HG03103 (cell line): ENCODE measurements at regions not wholly inside any gene's neighbourhood (a gene's known extent, or its start where the extent isn't known, plus 50 kb on each side); places are given as distances from the start of the nearest gene placed in this dataset.
"Not testable (repeated sequence)": the region's sequence is repeated elsewhere in the genome, so short reads cannot be mapped to it uniquely, and the experiment has no call there.

Experiments
- ATAC-seq: cut with Tn5 transposase; IDR thresholded peaks from one replicate; pipeline ENCODE4 v1.9.1; 2021; ENCODE audit warnings: low read depth; ENCODE audit not compliant: unreplicated experiment

DNA sequence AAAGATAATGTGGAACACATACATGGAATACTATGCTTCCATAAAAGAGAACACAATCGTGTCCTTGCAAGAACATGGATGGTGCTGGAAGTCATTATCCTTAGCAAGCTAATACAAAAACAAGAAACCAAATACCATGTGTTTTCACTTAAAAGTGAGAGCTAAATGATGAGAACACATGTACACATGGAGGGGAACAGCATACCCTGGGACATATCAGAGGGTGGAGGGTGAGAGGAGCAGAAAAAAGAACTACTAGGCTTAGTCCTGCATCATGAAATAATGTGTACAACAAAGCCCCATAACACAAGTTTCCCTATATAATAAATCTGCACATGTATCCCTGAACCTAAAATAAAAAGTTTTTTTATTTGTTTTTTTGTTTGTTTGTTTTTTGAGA, 855.5 kb upstream of the NUDT12 start:
- no peak for ATAC-seq

DNA sequence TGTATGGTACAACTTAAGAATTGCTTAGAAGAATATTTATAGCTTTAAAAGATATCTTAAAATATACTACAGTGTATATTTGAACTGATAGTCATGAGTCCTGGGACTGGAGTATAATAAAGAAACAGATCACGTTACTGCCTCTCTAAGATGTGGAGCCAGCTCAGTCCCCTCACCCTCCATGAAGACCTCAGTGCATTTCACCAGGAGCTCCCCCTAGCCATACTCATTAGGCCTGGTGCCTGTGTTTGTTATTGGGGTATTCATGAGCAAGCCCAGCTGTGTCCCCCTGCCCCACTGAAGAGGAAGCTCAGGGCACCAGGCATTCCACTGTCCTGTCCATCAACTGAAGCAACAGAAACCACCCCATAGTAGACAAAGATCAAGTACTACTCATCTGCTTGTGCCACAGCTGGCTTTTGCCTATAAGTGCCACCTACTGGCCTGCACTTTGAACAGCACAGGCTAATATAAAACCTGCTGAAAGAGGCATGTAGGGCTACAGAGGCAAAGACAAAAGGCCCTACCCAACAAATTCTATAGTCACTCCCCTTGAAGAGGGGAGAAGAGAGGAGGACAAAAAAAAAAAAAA, 850.2 kb upstream of the NUDT12 start:
- peak; percentile 51 for ATAC-seq

DNA sequence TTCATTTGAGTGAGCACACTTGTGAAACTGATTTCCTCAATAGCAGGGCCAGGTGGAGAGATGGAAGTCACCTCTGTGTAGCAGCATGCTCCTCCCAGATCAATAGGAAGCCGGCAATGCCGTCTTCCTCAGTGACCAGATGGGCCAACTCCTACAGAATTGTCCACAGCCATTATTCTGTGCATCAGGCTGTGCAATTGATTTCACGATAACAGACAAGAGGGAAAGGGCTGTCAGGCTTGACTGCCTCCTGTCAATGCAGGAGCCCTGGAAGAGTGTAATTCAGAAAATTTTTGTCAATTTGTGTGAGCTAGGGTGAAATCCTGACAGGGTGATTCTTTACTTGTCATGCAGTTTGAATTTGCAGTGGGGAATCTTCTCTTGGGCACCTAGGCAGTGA, 838.4 kb upstream of the NUDT12 start:
- no peak for ATAC-seq

DNA sequence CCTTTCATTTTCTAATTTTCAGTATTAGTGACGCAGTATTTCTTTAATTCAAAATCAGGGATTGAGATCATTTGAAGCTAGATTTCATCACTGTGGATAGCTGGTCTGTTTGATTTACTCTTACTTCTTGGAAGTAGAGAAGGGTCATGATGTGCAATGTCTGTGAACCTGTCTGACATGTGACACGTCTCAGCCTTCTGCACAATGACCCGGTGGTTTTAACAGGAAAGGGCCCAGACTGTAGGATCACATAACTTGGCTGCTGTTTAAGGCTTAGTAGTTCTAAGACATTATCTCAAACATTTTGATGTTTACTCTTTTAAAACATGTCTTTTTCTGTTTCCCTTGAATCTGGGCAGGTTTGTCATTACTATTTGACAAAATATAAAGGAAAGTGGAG, 823.3 kb upstream of the NUDT12 start:
- ATAC-seq = no peak

DNA sequence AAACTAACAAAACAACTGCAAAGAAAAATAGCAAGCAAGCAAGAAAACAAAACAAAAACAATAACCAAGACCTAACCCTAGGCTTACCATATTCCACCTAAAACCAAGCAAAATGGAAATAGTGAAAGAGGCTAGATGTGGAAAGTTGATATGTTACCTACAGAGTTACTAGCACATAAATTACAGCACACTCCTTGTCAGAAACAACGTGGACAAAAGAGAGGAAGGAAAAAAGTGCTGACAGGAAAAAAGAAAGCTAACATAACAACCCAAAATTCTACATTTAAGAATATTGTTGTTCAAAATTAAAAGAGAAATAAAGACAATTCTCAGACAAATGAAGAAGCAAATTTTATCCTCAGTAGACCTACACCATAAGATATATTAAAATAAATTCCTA, 812.8 kb upstream of the NUDT12 start:
- no peak for ATAC-seq

DNA sequence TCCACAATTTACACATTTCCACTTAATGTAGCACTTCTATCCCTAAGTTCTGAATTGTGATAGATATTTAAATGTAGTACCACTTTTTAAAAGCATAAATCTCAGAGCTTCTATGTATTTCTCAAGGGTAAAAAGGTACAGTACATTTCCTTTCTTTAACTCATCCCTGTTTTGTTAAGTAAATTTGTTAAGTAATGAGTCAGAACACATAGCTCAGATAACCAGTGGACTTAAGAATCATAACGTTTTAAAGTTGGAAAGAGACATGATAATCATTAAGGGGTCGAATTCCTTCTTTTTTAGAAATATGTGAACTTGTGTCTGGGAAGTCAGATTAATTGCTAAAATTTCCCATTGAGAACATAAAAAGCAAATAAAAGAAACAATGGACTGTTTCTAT, 810.2 kb upstream of the NUDT12 start:
- ATAC-seq = no peak

DNA sequence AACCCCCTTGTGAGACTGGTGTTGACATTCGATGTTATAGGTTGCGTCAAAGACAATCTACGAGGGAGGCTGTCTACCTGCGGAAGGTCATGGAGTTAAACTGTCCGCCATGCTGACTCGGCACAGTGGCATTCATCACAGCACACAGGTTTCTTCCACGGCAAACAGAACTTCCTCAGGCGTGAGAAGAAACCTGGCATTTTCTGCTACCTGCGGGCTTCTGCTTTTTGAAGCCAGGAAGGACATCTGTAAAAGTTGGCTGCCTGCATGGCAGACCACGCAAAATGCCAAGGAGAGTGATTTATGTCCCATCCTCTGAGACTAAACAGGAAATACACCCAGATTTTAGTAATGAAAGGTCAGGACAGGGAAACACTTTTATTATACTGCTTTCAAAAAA, 809.8 kb upstream of the NUDT12 start:
- ATAC-seq = no peak

DNA sequence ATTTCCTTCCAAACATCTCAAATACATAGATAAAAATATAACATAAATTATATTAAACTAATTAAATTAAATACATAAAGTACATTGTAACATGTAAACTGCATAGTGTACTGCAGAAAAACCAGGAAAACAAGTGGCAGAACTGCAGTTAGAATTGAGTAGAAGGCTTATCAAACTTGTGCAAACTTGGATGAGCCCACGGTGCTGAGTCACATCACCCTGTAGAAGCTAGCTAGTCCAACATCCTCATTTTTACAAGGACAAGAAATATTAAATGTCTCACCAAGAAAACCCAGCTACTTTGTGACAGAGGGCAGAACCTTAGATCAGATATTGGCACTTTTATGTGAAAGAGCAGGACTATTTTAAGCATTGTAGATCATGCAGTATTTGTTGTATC, 807.9 kb upstream of the NUDT12 start:
- ATAC-seq = no peak

DNA sequence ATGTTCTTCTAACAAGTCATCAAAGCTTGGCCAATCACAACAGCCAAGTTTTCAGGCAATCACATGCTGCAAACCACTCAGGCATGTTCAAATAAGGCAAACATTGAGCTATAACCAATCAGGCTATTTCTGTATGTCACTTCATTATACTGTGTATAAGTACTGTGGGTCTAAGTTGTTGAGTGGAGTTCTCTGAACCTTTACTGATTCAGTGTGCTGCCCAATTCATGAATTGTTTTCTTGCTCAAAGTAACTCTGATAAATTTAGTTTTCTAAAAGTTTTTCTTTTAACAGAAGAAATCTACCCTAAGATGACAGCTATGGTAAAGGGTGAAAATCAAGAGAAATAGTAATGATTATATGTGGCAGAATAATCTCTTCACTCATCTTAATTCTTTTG, 805.4 kb upstream of the NUDT12 start:
- ATAC-seq = no peak

DNA sequence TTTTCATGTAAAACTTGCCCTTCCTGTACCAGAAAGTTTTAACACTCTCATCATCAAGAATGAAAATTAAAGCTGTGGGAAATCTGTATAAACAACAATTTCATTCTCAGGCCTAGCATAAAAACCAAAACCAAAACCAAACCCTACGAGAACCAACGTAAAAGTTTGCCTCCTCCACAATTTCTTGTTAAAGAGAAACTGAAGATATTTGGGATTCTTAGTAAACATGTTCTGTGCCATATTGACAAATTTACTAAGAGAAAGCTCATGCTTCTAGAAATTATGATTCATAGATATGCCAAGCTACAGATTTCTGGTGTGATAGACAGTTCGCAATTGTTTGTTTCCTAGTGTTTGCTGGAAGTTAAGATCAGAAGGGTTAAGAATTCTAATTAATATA, 801.0 kb upstream of the NUDT12 start:
- no peak for ATAC-seq

DNA sequence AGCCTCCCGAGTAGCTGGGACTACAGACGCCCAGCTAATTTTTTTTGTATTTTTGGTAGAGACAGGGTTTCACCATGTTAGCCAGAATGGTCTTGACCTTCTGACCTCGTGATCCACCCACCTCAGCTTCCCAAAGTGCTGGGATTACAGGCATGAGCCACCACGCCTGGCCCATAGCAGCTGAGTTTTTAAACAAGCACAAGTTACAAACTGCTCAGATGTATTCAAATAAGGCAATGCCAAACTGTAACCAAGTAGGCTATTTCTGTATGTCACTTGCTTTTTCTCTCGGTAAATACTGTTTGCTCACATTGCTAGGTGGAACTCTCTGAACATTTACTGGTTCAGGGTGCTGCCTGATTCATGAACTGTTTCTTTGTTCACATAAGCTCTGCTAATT, 799.3 kb upstream of the NUDT12 start:
- no peak for ATAC-seq

DNA sequence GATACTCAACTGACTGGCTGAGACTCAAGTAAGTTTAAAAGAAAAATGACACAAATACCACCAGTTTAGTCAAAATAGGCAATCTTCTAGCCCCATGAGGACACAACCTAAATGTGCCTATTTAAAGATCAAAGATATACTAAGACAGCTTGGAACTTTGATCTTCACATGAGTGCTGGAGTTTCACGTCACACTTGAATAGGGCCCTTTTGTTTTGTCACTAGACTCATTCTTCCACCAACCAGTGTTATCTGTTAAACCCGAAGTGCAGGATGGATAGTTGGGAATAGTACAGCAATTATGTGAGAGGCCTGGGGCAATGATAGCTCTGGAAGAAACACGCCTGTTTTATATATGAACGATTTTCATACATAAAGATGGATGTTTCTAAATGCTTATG, 792.8 kb upstream of the NUDT12 start:
- no peak for ATAC-seq

DNA sequence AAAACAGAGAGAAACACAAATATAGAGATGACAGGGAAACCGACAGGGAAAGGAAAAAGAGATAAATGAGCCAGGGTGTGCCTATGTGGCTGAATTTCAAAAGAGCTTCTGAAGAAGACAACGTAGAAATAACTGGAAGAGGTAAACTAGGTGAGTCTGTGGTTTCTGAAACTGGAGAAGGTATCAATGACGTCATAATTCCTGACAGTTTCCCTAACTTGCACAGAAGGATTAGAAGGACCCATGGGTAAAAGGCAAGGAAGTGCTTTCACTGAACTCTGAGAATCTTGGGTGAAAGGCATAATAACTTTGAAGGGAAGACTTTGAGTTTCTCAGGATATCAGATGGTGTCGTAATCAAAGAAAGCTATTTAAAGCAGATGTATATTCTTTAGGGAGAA, 790.8 kb upstream of the NUDT12 start:
- ATAC-seq = no peak

DNA sequence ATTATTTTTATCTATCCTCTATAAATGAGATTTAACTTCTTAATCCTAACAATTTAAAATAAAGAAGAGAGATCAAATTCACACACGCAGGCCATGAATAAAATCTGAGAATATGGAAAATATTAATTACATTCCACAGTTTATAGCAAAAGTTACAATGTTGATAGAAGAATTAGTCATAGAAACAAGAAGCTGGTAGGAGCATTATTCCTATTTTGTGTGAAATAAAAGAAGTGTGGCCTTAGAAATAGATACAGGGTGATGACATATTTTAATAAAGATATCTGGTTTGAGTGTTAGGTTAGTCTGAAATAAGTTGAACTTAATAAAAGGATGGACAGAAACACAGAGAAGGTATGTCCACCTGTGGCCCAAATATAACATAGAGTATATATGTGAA, 790.4 kb upstream of the NUDT12 start:
- ATAC-seq = no peak

DNA sequence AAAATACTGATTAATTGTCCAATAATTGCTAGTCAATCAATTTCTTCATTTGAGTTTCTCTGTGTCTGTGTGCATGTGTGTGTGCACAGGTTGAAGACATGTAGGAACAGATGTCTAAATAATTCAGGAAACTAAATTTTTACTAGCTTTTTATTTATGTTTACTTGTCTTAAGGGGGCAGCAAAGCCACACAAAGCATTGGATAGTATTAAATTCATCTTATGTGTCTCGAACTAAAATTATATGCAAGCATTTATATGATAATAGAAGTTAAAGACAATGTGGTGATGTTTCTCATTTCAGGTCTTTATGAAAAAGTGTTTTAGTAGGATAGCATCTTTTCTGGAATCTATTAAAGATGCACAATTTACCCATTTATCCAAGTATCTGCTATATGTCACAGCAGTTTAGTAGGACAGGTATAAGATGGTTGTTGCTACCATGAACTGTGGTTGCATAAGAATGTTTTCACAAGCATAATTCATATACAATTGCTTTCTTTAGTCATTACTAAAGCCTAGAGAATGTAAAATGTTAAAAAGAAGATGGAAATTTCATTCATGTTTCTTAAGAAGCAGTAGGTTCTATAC, 784.6 kb upstream of the NUDT12 start:
- no peak for ATAC-seq

DNA sequence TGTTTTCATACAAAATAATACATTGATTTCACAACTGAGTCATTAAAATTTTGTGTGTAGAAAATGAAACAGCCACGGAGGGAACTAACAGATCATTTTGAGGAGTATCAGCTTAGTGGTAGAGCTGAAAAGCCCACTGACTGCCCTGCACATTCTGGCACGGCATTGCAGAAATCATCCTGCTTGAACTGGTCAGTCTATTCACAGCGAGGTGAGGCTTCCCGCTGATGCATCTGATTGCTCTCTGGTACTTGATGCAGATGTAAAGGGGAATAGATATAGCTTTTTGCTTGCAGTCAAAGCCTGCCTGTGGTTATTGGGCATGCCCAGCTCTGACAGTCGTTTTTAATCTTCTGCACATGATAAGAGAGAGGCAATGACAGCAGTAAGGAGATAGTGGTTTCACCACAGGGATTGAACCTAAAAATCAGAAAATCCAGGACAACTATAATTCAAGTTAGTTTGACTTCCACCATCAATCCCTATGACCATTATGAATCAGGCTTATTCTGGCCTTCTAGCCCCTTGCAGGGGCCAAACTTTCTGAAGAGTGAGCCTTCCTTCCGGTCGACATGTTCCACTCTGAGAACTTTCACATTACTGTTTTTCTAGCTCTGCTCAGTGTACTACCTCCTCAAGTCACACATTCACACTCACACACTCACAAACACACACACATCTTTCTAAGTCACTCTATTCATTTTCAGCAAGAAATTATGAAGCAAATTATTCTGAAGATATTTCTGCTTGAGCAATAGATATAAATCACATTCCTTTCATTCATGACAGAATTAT, 782.8 kb upstream of the NUDT12 start:
- no peak for ATAC-seq

DNA sequence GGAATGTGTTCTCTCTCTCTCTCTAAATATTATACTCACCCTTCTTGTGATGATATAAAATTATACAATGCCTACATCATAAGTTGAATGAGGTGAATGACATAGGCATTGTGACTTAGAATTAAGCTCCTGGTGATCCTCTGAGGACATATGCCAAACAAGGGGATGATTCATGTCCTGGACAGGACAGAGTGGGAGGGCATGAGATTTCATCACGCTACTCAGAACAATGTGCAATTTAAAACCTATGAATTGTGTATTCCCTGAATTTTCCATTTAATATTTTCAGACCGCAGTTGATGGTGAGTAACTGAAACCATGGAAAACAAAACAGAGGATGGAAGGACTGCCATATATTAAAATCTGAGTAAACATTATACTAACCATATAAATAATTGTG, 782.2 kb upstream of the NUDT12 start:
- no peak for ATAC-seq

DNA sequence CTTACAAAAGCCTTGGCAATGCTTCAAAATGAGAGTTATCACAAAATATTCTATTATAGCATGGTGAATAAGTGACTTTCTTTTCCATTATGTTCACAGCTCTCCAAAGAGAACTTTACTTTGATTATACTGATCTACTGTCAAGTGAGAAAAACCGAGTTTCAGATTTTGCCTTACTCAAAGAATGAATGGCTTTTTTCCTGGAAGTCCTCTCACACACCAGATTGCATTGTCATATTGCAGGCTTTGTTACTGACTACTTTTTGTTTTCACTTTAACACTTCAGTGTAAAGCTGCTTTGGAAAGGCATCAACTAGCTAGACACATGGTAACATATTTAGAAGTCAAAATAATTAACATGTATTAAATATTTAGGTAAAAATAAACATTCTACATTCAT, 765.2 kb upstream of the NUDT12 start:
- no peak for ATAC-seq

DNA sequence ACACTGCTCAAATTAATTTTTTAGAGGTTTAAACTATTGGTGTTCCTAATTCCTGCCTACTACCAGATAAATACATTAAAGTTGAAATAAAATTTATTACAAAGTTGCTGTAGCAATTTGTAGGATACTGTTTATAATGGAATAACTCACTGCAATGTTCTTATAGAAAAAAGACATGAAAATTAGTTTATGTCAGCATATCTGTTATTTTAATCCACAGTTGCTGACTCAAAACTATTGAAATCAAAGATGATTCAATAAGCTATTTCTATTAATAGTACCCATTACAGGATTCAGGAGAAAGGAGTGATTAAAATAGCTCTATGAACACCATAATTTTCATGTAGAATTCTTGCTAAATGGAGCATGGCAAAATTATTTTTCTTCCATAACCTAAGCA, 764.4 kb upstream of the NUDT12 start:
- ATAC-seq = no peak

DNA sequence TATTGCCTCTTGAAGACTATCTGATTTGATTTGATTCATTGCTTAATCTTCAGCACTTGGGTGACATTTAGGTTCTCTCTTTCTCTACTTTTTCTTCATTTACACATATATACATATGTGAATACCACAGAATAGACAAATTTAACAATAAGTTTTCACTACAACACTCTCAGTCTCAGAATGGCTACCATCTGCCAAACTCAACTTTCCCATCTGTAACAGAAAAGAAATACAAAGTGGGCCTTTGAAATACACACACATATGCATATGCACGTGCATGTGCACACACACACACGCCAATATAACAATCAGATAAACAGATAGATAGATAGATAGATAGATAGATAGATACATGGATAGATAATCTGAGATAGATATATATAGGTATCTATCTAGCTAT, 762.8 kb upstream of the NUDT12 start:
- ATAC-seq = no peak

DNA sequence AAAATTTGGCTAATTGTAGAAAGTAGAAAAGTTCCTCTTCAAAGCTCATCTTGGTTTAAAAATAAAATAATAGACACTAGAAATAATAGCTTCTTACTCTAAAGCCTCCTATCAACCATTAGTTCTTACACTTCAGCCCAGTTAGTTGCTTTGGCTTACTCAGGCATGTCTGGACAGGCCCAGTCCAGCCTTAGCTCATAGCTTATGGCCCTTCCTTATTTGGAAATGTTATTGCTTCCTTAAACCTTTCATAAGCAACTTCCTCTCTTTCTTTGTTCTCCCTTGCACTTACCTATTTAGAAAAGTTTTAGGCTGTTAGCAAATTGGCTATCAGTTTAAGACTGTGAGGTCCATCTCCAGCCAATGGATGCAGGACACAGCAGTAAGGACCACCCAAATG, 754.1 kb upstream of the NUDT12 start:
- ATAC-seq = not testable (repeated sequence)

DNA sequence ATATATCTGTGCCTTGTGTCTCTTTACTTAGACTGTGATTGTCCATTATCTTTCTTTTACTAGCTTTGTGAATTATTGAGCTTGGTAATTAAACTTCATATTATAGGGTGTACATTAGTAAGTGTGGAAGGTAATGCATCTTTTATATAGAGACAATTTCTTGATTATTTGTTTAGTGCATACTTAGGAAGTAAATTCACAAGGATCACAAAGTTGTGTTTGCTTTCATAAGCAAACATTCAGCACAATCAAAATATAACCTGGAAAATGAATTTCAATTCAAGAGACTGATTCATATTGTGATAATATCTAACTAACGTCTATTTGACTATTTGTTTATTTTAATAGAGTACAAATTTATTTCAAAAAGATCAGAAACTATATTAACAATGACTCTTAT, 749.9 kb upstream of the NUDT12 start:
- no peak for ATAC-seq
